ENCODE measurements at regions not wholly inside any gene's neighbourhood (a gene's known extent, or its start where the extent isn't known, plus 50 kb on each side); places are given as distances from the start of the nearest gene placed in this dataset.

DNA sequence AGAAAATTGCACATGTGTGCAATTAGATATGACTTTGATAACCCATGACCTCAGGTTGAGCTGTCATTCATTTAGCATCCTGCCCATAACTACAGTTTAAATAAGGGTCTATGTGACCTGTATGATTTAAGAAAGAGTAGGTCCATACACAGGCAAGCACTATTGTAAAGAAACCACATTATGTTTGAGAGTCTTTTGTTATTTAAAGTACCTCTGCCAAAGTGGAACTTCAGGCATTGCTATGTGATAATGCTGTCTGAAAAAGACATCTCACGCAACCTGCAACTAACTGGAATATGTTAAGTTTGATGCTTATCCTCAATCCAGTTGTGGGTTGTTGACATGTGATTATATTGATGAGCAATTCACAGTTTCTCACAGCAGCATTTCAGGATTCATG is 317.0 kb downstream of the TMEM161B start:
- DNase-seq (ENCODE audit: low read depth in 3 of 3), result no peak

DNA sequence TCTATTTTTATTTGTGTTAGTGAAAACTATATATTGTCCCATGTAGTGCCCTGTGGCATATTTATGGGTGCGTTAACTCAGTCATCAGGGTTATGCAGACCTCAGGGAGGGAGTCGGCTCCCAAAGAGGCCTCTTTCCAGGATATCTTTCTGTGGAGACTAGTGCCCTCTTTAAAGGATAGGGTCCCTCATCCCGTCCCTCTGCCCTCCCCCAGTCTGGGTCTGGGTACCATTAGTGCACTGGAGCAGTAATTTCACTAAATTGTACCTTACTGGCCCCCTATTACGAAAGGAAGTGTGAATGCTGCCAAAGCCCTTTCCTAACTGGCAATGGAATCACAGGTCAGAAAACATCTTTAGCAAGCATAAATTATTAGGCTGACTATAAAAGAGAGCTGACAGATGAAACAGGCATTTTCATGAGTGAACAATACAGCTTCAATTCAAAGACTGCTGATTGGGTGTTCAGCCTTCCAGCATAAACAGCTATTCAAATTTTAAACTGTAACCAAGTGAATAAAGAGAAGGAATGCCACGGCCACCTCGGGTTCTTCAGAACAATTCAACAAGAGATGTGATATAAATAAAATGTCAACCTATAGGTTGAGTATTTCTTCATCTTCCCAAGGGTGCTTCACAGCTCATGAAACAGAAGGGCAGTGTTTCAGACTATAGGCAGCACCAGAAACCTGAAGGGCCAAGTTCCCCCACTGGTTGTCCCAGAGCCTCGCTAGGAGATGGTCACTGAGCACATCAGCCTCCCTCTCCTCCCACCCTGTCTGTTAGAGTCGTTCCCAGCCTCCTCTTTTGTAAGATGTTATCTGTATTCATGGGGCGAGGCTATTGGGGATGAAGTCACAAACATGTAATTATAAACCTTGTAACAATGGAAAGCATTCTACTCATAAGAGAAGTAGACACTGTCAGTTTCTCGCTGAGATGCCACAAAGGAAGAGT is 318.7 kb downstream of the TMEM161B start:
- no peak for DNase-seq (ENCODE audit: low read depth in 3 of 3)

- DNase-seq (ENCODE audit: low read depth in 3 of 3), result no peak
Observed at GRCh38 chr5:87948486-87948885, 320.2 kb downstream of the TMEM161B start.

GRCh38 chr5:87946271-87946670 is 322.4 kb downstream of the TMEM161B start:
- DNase-seq (ENCODE audit: low read depth in 3 of 3), result no peak

GRCh38 chr5:87945286-87945650 is 323.4 kb downstream of the TMEM161B start:
- no peak for DNase-seq (ENCODE audit: low read depth in 3 of 3)

GRCh38 chr5:87944553-87945285 is 323.9 kb downstream of the TMEM161B start:
- DNase-seq (ENCODE audit: low read depth in 3 of 3), result no peak

- DNase-seq (ENCODE audit: low read depth in 3 of 3), result no peak
Observed at GRCh38 chr5:87940775-87941174, 327.9 kb downstream of the TMEM161B start.

- DNase-seq (ENCODE audit: low read depth in 3 of 3), result no peak
Observed at GRCh38 chr5:87936667-87937066, 332.0 kb downstream of the TMEM161B start.

DNA sequence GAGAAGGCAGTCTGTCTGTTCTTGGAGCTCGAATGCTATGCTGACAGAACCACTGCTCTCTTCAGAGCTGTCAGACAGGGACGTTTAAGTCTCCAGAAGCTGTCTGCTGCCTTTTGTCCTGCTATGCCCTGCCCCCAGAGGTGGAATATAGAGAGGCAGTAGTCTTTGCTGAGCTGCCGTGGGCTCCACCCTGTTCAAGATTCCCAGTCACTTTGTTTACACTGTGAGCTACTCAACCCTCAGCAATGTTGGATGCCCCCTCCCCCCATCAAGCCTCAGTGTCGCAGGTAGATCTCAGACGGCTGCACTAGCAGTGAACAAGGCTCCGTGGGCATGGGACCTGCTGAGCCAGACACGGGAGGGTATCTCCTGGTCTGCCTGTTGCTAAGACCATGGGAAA is 344.2 kb downstream of the TMEM161B start:
- DNase-seq (ENCODE audit: low read depth in 3 of 3), result no peak

DNA sequence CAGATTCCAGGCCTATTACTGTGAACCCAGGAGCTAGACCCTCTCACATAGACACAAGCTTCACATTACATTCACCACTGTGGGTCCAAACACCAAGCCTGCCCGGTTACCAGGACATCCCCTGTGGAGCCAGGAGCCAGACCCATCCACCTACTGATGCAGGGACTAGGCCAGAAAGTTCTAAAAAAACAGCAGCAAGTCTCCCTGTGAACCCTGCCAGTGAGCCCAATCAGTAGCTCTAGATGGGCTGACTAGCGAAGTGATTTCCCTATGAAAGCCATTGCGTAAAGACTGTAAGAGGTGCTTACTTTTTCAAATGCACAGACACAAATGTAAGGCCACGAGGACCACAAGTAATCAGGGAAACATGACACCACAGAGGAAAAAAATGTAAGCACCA is 352.3 kb downstream of the TMEM161B start:
- DNase-seq (ENCODE audit: low read depth in 3 of 3), result no peak

GRCh38 chr5:87912419-87912818 is 356.2 kb downstream of the TMEM161B start:
- DNase-seq (ENCODE audit: low read depth in 3 of 3), result no peak

- no peak for DNase-seq (ENCODE audit: low read depth in 3 of 3)
Observed at GRCh38 chr5:87909382-87909781, 359.3 kb downstream of the TMEM161B start.

DNA sequence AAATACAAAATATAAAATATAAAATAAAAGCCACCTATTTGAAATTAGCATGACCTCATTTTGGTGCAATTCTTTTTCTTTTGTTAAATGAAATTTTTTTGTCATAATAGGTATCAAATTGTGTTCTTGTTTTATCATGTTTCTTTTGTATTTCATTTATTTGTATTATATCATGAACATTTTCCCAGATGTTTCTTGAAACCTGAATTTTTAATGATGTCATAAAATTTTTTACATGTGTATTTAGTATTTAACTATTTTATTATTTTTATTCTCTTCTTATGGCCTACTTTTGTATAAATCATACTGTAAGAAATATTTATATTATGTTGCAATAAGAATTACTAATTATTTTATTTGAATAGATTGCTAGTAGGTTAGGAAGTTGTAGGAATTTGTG is 361.7 kb downstream of the TMEM161B start:
- no peak for DNase-seq (ENCODE audit: low read depth in 3 of 3)

GRCh38 chr5:87900419-87900818 is 368.2 kb downstream of the TMEM161B start:
- DNase-seq (ENCODE audit: low read depth in 3 of 3), result no peak

- DNase-seq (ENCODE audit: low read depth in 3 of 3), result no peak
Observed at GRCh38 chr5:87899721-87900131, 368.9 kb downstream of the TMEM161B start.

- DNase-seq (ENCODE audit: low read depth in 3 of 3), result no peak
Observed at GRCh38 chr5:87899208-87899661, 369.4 kb downstream of the TMEM161B start.

DNA sequence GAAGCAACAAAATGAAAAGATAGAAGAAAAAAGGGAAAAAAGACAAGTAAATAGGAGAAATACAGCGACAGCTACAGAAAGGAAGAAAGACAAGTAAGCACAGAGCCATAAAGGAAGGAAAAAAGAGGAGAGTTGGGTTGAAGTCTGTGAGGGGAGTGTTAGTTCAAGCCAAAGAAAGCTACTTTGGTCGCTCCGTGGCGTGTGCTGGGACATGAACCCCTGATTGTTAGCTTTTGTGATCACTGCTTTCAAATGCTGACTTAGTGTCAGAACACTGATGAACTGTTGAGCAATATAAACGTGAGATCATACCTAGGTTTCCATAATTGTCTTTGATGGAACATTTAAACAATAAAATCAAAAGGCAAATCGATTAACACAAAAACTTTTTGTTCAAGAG is 370.1 kb downstream of the TMEM161B start:
- no peak for DNase-seq (ENCODE audit: low read depth in 3 of 3)

DNA sequence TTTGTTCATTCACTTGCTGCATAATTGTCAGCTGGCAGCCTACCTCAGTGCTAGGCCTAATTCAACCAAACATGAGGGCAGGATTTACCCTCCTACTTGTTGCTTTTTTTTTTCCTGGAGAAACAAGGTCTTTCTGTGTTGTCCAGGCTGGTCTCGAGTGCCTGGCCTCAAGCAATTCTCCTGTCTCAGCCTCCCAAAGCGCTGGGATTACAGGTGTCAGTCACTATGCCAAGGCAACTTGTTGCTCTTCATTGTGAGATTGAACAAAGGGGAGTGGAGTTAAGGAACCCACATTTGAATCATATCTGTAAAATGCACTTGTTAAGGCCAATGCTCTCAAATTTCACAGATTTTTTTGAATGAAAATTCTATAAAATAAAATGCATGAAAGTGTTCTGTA is 380.5 kb downstream of the TMEM161B start:
- DNase-seq (ENCODE audit: low read depth in 3 of 3), result no peak

GRCh38 chr5:87887247-87887646 is 381.4 kb downstream of the TMEM161B start:
- DNase-seq (ENCODE audit: low read depth in 3 of 3), result no peak

- no peak for DNase-seq (ENCODE audit: low read depth in 3 of 3)
Observed at GRCh38 chr5:87886164-87886563, 382.5 kb downstream of the TMEM161B start.

DNA sequence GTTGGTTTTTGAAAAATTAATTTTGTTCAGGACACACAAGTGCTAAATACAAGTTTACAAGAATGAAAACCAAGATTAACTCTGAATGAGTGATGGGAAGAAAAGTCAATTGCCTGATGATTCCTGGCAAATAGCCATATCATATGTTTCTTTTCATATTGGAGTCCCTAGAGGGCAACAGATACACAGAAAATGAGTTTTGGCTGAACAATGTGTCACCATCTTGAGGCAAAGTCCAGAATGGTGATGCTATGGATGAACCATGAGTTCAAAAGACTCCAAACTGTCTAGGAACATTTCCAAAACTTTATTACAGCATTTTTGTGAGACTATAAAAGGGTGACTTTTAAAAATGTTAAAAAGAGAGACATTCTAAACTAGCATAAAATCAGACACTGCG is 382.9 kb downstream of the TMEM161B start:
- DNase-seq (ENCODE audit: low read depth in 3 of 3), result no peak

DNA sequence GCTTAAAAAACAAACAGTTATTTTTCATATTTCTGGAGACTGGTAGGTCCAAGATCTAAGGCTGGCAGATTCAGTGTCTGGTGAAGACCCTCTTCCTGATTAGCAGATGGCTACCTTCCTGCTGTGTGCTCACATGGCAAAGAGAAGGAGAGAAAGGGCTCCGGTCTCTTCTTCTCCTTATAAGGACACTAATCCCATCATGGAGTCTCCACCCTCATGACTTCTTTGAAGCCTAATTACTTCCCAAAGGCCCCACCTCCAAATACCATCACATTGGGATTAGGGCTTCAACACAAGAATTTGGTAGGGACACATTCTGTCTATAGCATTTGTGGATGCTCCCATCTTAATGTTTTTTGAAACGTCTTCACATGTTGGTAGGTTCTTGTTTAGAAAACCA is 391.1 kb downstream of the TMEM161B start:
- DNase-seq (ENCODE audit: low read depth in 3 of 3), result no peak

DNA sequence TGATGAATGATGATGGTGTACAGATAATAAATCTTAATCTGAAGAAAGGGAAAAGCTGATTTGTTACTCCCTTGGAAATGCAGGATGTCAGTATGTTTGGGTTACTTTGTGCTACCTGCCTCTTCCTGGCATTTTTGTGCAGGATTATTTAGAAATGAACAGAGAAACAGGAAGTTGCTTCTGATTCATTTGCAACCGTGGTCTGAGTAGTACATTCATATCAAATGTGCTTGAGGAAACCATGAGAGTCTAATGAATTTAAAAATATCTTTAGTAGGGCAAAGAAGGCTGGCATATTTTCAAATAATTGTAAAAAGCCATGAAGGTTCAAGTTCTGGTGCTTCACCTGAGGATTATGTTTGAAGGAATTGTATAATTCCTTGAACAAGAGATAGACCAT is 391.6 kb downstream of the TMEM161B start:
- no peak for DNase-seq (ENCODE audit: low read depth in 3 of 3)

Data from stimulated activated CD4-positive, alpha-beta T cell treated with anti-CD3 and anti-CD28 coated beads, TNF-alpha, amount 100 ng/mL, for 48 hours (primary cell).